ENCODE measurements at regions not wholly inside any gene's neighbourhood (a gene's known extent, or its start where the extent isn't known, plus 50 kb on each side); places are given as distances from the start of the nearest gene placed in this dataset.

DNA sequence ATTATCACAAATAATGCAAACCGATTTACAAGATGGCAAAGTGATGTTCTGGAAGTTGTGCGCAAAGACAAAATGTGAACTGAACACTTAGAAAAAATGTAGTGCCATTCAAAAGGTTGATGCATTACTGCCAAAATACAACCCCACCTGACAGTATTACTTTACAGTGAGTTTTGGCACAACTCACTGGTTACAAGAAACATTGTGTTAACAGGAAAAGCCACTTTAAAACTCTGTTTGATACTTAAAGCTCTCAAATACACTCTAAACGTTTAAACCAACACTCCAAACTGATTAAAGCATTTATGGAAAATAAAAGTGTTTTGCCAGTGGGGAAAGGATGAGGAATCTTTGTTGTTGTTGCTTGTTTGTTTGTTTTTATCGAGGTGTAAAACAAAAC is 173.4 kb upstream of the SATB2 start:
- TF ChIP-seq, protein P1, sequence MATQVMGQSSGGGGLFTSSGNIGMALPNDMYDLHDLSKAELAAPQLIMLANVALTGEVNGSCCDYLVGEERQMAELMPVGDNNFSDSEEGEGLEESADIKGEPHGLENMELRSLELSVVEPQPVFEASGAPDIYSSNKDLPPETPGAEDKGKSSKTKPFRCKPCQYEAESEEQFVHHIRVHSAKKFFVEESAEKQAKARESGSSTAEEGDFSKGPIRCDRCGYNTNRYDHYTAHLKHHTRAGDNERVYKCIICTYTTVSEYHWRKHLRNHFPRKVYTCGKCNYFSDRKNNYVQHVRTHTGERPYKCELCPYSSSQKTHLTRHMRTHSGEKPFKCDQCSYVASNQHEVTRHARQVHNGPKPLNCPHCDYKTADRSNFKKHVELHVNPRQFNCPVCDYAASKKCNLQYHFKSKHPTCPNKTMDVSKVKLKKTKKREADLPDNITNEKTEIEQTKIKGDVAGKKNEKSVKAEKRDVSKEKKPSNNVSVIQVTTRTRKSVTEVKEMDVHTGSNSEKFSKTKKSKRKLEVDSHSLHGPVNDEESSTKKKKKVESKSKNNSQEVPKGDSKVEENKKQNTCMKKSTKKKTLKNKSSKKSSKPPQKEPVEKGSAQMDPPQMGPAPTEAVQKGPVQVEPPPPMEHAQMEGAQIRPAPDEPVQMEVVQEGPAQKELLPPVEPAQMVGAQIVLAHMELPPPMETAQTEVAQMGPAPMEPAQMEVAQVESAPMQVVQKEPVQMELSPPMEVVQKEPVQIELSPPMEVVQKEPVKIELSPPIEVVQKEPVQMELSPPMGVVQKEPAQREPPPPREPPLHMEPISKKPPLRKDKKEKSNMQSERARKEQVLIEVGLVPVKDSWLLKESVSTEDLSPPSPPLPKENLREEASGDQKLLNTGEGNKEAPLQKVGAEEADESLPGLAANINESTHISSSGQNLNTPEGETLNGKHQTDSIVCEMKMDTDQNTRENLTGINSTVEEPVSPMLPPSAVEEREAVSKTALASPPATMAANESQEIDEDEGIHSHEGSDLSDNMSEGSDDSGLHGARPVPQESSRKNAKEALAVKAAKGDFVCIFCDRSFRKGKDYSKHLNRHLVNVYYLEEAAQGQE (tag by site-specific recombination; IDR thresholded peaks at IDR 0.05), result no peak
- TF ChIP-seq, protein P2, sequence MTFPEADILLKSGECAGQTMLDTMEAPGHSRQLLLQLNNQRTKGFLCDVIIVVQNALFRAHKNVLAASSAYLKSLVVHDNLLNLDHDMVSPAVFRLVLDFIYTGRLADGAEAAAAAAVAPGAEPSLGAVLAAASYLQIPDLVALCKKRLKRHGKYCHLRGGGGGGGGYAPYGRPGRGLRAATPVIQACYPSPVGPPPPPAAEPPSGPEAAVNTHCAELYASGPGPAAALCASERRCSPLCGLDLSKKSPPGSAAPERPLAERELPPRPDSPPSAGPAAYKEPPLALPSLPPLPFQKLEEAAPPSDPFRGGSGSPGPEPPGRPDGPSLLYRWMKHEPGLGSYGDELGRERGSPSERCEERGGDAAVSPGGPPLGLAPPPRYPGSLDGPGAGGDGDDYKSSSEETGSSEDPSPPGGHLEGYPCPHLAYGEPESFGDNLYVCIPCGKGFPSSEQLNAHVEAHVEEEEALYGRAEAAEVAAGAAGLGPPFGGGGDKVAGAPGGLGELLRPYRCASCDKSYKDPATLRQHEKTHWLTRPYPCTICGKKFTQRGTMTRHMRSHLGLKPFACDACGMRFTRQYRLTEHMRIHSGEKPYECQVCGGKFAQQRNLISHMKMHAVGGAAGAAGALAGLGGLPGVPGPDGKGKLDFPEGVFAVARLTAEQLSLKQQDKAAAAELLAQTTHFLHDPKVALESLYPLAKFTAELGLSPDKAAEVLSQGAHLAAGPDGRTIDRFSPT (tag by site-specific recombination; IDR thresholded peaks at IDR 0.05), result no peak
- TF ChIP-seq, protein P3, sequence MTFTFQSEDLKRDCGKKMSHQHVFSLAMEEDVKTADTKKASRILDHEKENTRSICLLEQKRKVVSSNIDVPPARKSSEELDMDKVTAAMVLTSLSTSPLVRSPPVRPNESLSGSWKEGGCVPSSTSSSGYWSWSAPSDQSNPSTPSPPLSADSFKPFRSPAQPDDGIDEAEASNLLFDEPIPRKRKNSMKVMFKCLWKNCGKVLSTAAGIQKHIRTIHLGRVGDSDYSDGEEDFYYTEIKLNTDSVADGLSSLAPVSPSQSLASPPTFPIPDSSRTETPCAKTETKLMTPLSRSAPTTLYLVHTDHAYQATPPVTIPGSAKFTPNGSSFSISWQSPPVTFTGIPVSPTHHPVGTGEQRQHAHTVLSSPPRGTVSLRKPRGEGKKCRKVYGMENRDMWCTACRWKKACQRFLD (tag by site-specific recombination; IDR thresholded peaks at IDR 0.05), result no peak
- TF ChIP-seq ZBTB1 (tag by site-specific recombination; IDR thresholded peaks at IDR 0.05), result no peak
- TF ChIP-seq HOXD13 (CRISPR knock-in tag; IDR thresholded peaks at IDR 0.05; ENCODE audit: borderline replicate concordance), result no peak
- TF ChIP-seq, protein P4, sequence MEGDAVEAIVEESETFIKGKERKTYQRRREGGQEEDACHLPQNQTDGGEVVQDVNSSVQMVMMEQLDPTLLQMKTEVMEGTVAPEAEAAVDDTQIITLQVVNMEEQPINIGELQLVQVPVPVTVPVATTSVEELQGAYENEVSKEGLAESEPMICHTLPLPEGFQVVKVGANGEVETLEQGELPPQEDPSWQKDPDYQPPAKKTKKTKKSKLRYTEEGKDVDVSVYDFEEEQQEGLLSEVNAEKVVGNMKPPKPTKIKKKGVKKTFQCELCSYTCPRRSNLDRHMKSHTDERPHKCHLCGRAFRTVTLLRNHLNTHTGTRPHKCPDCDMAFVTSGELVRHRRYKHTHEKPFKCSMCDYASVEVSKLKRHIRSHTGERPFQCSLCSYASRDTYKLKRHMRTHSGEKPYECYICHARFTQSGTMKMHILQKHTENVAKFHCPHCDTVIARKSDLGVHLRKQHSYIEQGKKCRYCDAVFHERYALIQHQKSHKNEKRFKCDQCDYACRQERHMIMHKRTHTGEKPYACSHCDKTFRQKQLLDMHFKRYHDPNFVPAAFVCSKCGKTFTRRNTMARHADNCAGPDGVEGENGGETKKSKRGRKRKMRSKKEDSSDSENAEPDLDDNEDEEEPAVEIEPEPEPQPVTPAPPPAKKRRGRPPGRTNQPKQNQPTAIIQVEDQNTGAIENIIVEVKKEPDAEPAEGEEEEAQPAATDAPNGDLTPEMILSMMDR (tag by site-specific recombination; IDR thresholded peaks at IDR 0.05), result no peak
- TF ChIP-seq OVOL3 (tag by site-specific recombination; IDR thresholded peaks at IDR 0.05), result no peak
- TF ChIP-seq HOXA7 (CRISPR knock-in tag; IDR thresholded peaks at IDR 0.05; ENCODE audit: borderline replicate concordance), result no peak
- TF ChIP-seq ZNF510 (tag by site-specific recombination; IDR thresholded peaks at IDR 0.05; ENCODE audit: insufficient replicate concordance), result no peak
- TF ChIP-seq, protein P5, sequence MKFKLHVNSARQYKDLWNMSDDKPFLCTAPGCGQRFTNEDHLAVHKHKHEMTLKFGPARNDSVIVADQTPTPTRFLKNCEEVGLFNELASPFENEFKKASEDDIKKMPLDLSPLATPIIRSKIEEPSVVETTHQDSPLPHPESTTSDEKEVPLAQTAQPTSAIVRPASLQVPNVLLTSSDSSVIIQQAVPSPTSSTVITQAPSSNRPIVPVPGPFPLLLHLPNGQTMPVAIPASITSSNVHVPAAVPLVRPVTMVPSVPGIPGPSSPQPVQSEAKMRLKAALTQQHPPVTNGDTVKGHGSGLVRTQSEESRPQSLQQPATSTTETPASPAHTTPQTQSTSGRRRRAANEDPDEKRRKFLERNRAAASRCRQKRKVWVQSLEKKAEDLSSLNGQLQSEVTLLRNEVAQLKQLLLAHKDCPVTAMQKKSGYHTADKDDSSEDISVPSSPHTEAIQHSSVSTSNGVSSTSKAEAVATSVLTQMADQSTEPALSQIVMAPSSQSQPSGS (tag by site-specific recombination; IDR thresholded peaks at IDR 0.05; ENCODE audit: low read depth), result no peak
- no peak for TF ChIP-seq TCF7L2 (IDR thresholded peaks at IDR 0.05; ENCODE audit: borderline replicate concordance, low read depth, low read length)

Measured in HEK293 (cell line).